NCI-H1092 treated with DMSO at 0.1 percent for 48 hours (cell line): ENCODE measurements at regions not wholly inside any gene's neighbourhood (a gene's known extent, or its start where the extent isn't known, plus 50 kb on each side); places are given as distances from the start of the nearest gene placed in this dataset.

Experiments
- DNase-seq: peaks from one replicate; lab custom pipeline; 2025; lab: John Stamatoyannopoulos, UW

DNA sequence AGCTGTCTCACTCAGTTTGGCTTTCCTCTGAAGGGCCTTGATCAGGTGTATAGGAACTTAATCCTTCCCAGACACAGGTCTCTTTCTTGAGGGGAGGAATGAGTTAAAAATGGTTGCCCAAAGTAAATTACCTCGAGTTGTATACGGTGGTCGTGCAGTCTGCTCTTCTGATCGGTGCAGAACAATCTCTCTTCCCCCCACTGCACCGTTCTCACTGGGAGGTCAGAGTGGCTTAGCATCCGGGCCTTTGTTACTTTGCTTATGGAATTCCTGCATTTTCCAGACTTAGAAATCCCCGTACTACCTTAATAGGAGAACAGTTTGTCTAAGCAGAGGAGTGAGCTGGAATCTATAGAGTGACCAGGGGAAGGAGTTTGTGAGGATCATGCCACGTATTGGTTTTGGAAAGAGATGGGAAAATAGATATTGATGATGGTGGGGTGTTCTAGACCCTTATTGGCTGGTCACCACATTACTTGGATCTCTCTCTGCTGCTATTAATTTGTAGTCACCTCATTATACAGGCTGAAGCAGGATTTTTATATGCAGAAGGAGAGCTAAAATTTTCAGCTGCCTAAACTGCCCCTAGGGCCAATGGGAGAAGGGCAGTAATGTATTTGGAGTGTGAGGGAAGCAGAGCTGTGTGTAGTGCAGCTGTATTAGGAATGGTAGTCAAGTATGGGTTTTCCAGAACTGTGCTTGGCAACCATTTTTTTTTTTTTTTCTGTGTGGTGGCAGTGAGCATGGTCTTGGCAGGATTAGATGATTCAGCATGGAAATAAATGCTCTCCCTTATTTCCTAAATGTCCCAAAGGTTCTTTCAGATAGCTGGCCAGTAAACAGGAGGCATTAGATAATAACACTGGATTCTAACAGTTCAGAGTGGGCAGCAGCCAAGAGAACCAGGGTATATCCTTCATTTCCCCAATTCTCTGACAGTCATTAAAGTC is 81.5 kb downstream of the NDUFS5 start:
- peak; percentile 11 for DNase-seq

DNA sequence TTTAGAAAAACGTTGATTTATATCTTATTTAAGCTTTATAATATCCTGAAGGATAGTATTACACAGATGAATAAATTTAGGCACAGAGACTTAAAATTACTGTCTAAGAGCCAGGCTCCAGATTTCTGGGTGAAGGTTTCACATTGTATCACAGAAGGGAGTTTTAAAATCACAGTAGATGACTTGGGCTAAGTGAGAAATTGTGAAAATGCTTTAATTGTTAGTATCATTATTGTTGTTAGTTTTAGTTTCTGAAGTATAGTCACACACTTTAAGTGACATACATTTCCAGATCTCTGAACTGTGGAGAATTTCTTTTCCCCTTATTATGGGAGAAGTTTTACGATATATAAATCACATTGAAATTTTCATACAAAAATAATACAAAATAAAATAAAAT is 83.5 kb downstream of the NDUFS5 start:
- no peak for DNase-seq

DNA sequence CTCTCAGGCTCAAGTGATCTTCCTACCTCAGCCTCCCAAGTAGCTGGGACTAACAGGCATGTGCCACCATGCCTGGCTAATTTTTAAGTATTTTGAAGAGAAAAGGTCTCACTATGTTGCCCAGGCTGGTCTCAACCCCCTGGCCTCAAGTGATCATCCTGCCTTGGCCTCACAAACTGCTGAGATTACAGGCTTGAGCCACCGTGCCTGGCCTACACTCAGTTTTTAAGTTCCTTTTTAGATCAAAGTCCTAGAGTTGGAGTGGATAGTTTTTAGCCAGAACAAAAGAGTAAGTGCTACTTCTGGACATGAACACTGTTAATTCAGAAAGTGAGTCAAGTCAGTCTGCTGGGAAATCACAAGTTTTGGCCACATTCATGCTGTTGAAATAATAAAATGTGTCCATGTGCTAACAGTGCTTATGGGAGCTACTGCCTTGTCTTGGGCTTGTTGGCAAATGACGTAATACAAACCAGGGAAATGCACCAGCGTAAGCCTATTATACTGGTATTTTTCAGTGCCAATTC is 84.2 kb downstream of the NDUFS5 start:
- no peak for DNase-seq

DNA sequence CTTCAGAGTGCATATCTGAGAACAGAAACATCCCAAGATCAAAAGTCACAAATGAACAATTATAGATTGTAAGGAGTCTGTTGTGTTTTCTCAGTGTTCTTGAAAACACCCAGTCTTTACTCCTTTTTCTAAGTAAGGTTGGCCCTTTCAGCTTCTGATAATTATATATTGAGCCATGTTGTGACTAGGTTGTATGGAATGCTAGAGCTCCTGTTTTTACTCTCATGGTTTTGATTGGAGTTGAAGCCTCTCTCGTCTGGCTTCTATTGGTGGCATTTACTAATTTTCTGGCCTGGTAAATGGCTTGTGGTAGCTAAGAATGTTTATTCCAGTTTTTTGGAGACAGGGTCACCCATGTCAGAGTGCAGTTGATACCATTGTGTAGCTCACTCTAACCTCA is 84.7 kb downstream of the NDUFS5 start:
- no peak for DNase-seq

DNA sequence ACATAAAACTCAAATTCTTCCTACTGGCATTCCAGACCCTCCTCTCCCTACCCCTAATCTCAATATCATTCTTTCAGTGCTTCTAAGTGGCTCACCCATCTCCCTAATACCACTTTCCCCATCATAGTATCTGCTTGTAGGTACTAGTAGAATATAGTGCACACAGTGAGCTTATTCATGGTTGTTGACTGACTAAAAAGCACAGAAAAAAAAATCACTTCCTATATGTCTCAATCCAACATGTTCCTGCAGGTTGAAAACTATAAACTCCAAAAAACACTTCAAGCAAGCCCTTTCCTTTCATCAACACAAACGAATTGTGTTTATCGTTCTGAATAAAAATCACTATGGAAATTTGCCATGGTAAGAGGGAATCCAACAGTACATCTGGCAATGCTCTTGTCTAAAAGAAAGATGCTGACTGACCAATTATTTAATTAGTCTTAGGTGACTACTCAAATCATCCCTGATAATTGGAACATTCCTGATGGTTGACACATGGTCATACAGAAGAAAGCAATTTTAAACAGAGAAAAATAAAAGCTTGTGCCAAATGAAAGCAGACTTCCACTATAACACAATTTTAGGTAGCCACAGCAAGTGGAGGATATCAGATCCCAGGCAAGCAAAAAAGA is 87.1 kb downstream of the NDUFS5 start:
- no peak for DNase-seq

DNA sequence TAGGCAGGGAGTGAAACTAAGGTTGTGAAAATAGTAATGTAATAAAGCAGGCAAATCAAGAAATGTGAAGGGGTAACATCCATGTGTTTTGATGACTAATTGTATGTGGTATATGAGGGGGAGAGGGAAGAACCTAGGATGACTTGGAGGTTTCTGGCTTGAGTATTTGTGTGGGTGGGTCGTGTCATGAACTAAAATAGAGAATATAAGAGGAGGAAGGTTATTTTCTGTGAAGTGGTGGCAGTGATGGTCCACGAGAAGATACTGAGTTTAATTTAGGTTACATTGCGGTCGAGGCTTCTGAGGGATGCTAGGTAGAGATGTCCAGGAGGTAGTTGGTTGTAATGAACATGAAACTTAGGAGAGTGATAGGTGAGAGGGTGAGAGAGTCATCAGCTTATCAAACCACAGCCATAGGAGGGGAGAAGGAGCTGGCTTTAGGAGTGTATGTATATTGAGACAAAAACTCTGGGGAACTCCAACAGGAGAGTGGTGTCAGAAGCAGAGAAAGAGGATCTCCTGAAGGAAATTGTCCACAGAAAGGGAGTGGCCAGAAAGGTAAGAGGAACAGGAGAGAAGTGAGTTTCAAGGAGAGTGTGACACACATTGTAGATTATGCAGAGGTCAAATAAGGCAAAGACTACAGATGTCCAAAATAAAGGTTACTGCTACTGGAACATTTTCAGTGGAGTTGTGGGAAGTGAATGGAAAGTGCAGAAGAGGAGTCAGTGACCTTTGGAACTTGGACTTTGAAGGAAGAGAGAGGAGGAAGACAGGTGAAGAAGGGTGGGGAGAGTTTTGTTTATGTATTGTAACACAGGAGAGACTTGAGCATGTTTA is 89.0 kb upstream of the MACF1 start:
- DNase-seq: no peak

DNA sequence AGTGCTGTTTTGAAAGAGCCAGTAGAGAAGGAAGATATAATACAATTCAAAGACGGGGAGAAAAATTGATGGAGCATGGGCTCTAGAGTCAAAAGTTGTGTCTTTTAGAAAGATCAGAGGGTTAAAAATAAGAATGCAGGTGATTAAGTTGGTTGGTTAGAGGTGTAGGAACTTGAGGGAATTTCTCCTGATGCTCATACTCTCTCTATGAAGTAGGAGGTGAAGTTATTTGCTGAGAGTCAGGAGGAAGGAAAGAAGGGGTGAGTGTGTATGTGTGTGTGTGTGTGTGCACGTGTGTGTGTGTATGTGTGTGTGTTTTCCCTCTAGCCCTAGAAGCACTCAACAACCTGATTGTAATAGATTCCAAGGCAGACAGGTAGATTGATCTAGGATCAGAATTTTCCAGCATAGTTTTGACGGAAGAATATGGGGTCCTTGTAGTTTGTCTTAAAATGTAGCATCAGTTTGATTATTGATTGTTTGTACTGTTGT is 88.3 kb upstream of the MACF1 start:
- no peak for DNase-seq

DNA sequence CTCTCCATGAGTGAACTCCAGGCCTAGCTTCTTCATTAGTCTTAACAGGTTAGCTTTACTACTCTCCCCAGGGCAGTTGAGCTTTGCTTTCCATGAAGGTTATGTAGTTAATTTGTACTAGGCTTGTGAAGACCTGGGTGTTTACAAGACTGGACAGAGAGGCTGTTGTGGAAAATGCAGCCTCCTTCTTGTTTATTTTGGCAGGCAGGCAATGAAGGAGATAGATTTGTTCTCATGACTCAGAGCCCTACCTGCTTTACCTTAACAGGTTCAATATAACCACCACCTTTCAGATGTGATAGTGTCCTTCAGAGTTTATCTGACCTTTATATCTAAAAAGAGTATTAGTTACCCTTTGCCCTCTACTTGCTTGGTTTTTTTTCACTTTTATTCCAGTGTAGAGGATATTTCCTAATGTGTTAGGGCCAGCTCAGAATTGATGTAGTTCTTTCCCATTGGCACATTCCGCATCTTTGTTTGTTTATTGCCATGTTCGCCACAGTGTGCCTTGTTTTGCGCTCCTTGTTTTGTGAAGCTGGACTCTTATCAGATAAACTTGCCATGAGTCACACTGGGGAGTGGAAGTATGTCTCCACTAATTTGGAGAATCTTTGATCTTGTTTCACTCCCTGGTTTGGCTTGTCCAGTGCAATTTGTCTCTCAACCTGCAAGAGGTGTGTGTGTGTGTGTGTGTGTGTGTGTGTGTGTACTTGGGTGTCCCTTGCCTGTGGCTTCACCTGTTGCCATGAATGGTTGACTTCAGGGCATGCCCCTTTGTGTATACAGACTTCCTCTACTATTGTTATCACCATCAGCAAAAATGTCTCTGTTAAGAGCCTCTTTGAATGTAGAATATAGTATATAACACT is 87.4 kb upstream of the MACF1 start:
- no peak for DNase-seq

DNA sequence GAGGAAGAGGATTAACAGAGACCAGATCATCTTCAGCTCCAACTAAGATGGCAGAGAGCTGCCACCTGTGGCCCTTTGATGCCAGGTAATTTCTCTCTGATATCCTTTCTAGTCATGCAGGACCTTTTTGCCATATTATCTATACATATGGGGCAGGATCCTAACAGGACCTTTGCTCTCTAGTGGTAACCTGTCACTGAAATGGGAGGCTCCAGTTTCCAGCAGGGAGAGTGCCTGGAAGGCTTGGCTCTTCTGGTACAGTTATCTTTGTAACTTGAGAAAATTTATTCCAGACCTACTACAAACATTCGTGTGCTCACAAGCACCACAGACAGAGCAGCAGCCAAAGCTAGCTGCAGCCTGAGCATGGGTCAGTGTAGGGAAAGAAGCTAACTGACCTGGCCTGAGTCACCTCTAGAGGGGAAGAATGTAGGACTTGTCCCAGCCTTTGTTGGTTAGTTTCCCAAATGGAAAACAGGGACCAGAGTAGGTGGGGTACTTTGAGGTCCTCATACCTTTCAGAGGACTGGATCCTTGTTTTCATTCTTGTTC is 86.5 kb upstream of the MACF1 start:
- no peak for DNase-seq

DNA sequence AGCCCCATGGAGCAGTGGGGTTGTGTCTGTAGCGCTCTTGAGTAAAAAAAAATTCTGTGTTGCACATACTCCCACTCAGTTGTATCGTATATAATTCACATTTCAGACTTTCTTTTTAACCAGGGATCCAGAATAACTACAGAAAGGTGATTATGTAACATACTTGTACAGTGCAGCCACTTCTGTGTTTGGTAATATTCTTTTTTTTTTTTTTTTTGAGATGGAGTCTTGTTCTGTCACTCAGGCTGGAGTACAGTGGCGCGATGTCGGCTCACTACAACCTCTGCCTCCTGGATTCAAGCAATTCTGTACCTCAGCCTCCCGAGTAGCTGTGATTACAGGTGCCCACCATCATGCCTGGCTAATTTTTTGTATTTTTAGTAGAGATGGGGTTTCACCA is 82.4 kb upstream of the MACF1 start:
- DNase-seq: no peak

DNA sequence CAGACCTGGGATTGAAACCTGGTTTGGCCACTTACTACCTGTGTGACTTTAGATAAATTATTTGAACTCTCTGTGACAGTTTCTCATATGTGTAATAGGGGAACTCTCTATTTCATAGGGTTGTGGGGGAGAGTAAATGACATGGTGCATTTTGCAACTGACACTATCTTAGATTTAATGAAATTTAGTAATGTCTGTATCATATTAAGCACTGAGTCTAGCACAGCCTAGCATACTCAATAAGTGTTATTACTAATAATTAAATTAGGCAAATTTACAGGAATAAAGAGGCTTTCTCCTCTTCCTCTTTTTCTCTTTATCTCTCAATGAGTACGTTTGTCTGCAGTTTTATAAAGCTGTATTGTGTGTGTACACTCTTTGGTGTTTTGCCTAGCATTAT is 80.2 kb upstream of the MACF1 start:
- DNase-seq: no peak

DNA sequence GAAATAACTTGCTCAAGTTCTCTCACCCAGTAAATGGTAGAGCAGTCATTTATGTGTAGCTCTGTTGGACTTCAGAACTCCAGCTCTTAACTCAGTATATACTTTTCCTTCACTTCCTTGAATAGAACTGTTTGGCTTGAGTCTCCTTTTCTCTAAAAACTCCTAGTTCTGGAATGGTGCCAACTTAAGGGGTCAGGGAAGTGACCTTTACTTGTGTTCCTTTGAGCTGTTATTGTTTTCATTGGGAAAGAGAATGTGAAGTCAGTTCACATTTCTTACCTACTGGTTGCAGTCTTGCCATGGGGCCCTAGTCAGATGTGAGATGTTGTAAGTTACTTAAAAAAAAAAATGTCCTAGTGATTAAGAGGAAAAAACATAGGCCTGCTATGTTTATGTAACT is 77.0 kb upstream of the MACF1 start:
- DNase-seq: no peak

DNA sequence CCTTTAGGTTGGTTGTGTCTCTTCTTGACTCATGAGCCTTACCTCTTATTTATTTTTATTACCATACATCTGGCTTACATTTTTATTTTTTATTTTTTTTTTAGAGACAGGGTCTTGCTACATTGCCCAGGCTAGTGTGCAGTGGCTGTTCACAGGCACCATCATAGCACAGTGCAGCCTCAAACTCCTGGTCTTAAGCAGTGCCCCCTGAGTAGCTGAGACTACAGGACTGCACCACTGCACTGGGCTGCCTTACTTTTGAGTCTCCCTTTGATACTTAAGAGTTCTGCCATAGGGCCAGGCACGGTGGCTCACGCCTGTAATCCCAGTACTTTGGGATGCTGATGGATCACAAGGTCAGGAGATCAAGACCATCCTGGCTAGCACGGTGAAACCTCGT is 76.4 kb upstream of the MACF1 start:
- DNase-seq: no peak

DNA sequence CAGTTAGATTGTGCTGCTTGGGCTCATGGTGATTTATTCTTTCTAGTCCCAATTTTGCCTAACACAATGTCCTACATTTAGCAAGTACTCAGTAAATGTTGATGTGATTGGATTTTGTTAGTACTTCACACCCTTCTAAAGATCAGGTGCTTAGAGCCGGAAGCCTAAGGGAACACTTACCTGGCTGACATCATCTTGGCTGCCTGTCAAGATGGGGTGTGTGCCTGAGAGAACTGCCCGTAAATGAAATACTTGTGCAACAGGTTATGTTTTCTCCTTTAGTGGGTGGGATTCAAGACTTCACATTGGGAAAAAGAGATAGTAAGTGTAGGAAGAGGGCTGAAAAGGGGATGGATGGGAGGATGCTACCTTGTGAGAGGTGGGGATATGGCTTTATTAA is 75.5 kb upstream of the MACF1 start:
- DNase-seq: no peak

DNA sequence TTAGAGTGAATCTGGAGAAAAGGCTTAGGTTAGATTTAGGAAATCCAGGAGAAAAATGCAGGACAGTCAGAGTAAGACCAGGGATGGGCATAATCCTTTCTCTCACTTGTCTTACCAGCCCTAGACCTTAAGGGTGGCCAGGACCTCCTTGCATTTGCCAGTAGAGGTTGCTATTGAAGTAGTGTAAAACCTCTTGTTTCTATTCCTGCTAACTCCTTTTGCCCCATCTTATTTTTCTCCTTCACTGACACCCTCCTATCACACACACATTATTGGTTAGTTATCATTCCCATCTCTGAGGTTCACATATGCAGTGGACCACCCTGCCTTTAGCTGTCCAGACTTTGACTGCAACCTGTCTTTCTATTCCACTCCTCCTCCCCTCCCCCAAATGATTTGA is 75.0 kb upstream of the MACF1 start:
- DNase-seq: no peak

DNA sequence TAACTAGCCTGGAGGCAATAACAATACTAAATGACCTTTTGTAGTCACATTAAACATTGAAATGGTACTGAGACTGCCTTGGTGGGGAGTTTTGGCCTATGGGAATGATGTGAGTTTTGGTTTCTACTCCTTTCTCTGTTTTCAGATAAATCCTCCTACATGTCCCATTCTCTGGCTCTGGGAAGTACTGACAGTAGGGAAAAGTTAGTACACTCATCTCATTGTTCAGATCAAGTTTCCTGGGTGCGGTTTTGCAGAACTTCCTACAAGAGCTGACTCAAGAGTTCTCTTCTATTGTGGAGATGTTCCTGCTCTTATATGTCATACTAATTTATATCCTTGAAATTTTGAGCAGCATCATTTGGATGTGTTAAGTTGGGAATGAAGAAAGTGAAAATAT is 74.2 kb upstream of the MACF1 start:
- DNase-seq: no peak

DNA sequence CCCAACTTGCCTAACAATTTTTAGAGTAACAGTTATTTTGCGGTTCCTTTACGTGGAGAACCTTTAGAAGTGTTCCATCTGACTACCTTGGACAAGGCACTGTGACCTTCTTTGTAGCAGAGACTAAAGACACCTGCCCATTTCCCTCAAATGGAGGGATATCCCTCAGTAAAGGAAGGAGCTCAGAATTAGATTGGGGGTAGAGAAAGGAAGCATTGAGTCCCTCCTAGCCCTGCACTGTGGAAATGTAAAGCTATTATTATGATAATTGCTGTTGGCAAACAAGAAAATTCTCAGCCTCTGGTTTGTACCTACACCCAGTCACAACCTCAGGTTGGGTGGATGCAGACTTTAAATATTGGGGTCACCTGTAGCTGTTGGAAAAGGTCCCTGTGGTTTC is 72.6 kb upstream of the MACF1 start:
- DNase-seq: no peak

DNA sequence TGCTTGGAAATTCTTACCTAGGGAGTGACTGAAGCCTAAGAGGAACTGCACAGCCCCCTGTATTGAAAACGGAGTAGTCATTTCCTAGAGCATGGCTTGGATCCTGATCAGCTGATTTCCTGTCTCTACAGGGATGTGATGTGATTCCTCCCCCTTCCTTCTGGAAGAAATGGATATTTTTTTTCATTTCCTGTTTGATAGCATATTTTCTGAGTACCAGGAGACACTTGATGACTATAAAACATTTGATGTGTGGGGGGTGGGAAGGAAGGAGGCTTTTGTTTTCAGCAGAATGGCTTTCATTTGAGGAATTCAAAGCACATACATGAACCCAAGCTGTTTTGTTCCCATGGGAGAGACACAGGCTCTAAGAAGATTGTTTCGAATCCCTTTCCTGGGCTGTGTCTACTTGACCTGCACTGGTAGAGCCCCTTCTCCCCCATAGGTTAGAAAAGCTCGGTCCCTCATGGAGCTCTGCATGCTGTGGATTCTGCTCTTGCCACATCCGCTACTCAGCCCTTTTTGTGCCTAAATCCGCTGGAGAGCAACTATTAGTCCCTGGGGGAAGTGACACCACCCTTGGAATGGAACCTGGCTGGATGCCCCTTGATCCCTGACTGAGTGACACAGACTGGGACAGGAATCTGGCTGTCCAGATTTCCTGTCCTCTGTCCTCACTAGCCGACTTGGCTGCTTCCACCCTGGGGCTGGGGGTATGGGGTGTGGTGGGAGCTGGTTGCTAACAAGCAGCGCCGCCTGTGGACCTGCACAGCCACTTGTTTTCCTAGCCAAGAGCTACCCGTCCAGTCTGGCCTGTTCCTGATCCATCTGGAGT is 71.8 kb upstream of the MACF1 start:
- peak; percentile 40 for DNase-seq

DNA sequence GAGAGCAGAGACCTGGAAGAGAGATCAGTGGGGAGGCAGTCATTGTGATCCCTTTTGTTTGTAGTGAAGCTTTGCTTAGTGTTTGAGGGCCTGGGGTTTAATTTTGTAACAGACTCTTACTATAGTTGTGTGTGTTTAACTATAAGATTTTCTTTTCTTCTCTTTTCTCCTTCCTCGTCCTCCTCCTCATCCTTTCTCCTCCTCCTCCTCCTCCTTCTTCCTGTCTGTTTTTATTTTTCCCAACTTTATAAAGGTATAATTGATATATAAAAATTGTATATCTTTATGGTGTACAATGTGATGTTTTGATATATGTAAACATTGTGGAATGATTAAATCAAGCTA is 71.2 kb upstream of the MACF1 start:
- no peak for DNase-seq

DNA sequence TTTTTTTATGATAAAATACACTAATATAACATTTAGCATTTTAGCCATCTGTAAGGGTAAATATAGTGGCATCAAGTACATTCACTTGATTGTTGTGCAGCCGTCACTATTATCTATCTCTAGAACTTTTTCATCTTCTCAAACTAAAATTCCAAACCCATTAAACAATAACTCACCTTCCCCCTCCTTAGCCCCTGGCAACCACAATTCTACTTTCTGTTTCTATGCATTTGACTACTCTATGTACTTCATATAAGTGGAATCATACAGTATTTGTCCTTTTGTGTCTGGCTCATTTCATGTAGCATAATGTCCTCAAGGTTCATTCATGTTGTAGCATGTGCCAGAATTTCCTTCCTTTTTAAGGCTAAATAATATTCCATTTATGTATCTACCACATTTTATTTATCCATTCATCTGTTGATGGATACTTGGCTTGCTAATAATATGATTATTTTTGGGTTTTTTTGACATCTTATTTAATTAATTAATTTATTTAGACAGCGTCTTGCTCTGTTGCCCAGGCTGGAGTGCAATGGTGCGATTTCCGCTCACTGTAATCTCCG is 69.6 kb upstream of the MACF1 start:
- DNase-seq: no peak
